Activated T-helper 17 cell treated with anti-CD3 and anti-CD28 coated beads, Interleukin-2, amount 50 U/mL, for 72 hours (primary cell): ENCODE measurements at regions not wholly inside any gene's neighbourhood (a gene's known extent, or its start where the extent isn't known, plus 50 kb on each side); places are given as distances from the start of the nearest gene placed in this dataset.
"Not testable (repeated sequence)": the region's sequence is repeated elsewhere in the genome, so short reads cannot be mapped to it uniquely, and the experiment has no call there.

Experiments
- ATAC-seq: fragments of 150-1000 bp; cut with Tn5 transposase; replicated peaks from 2 replicates; pipeline ENCODE4 v1.10.0; 2021; ENCODE audit warnings: mild to moderate bottlenecking, moderate library complexity
- H3K27ac Mint-ChIP-seq: one replicate; pipeline ENCODE4 v1.8.0; 2022; ENCODE audit warnings: mixed read lengths
- H3K27me3 Mint-ChIP-seq: one replicate; pipeline ENCODE4 v1.8.0; 2022; ENCODE audit warnings: mixed read lengths
- H3K36me3 Mint-ChIP-seq: one replicate; pipeline ENCODE4 v1.8.0; 2022; ENCODE audit warnings: low read depth, mild to moderate bottlenecking, mixed read lengths
- H3K4me1 Mint-ChIP-seq: one replicate; pipeline ENCODE4 v1.8.0; 2022; ENCODE audit warnings: mixed read lengths
- H3K4me3 Mint-ChIP-seq: one replicate; pipeline ENCODE4 v1.8.0; 2022; ENCODE audit warnings: mild to moderate bottlenecking, mixed read lengths
- H3K9me3 Mint-ChIP-seq: one replicate; pipeline ENCODE4 v1.8.0; 2022; ENCODE audit warnings: mixed read lengths

DNA sequence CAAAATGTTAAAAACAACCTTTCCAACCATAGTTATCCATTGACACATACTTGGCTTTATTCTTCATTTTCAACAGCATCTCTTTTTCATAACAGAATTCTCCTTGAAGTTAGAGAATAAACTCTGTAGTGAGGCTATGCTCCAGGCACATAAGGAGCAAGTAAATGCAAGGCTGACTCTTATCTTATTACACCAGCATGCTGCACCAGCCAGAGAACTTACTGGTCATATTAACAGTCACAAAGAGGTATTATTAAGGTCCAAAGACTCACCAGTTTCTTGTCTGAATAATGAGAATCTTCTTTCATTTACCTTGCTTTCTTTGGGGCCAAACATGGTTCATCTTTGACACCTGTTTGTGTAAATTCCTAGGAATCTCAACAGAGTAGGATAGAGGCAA lies 71.3 kb upstream of the IVNS1ABP start:
- Mint-ChIP-seq H3K27ac (peak overlapping the region; percentile 36), H3K36me3 (no peaks in the 10 kb centered on the region), H3K9me3 (peaks cover 4% of the 10 kb centered on the region), H3K4me1 (no peaks in the 10 kb centered on the region), H3K4me3 (no peak overlapping the region), H3K27me3 (no peaks in the 10 kb centered on the region)
- no peak for ATAC-seq

DNA sequence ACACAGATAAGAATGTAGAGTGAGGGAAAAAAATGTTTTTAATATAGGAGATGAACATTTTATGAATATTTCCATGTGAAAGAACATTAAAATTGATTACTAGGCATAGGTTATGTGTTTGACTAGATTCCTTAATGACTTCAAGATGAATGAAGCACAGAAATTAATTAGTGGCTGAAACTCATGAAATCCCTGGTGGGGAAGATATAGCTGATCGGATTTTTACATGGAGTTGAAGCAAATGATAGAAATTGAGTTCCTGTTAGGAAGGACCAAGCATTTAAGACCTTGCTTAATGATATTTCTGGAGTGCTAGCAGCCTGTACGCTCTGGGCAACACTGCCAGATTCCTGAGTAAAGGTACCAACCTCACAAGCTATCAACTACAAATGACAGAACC lies 68.9 kb upstream of the IVNS1ABP start:
- Mint-ChIP-seq H3K36me3 (no peaks in the 10 kb centered on the region), H3K4me1 (no peaks in the 10 kb centered on the region), H3K27ac (no peak overlapping the region), H3K9me3 (peaks cover 10% of the 10 kb centered on the region), H3K4me3 (no peak overlapping the region), H3K27me3 (no peaks in the 10 kb centered on the region)
- ATAC-seq, result no peak

DNA sequence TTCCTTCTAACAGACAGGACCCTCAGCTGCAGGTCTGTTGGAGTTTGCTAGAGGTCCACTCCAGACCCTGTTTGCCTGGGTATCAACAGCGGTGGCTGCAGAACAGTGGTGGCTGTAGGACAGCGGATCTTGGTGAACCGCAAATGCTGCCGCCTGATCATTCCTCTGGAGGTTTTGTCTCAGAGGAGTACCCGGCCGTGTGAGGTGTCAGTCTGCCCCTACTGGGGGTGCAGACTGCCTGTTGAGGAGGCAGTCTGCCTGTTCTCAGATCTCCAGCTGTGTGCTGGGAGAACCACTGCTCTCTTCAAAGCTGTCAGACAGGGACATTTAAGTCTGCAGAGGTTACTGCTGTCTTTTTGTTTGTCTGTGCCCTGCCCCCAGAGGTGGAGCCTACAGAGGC lies 66.8 kb upstream of the IVNS1ABP start:
- not testable (repeated sequence) for H3K9me3 Mint-ChIP-seq, H3K27me3 Mint-ChIP-seq, H3K4me3 Mint-ChIP-seq, H3K4me1 Mint-ChIP-seq, H3K36me3 Mint-ChIP-seq, H3K27ac Mint-ChIP-seq, ATAC-seq

DNA sequence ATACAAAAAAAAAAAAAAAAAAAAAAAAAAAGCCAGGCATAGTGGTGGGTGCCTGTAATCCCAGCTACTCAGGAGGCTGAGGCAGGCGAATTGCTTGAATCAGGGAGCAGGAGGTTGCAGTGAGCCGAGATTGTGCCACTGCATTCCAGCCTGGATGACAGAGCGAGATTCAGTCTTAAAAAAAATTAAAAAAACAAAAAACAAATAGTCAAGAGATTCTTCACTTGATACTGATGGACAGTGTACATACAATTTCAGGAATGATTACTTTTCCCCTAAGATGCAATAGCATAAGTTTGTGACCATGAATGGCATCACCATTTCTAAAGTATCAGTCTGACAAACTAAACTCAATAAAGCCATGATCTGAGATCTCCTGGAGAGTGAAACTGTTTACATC lies 60.8 kb upstream of the IVNS1ABP start:
- Mint-ChIP-seq H3K4me3 (no peak overlapping the region), H3K36me3 (no peaks in the 10 kb centered on the region), H3K9me3 (peaks cover 6% of the 10 kb centered on the region), H3K4me1 (peaks cover 16% of the 10 kb centered on the region), H3K27ac (no peak overlapping the region), H3K27me3 (no peaks in the 10 kb centered on the region)
- no peak for ATAC-seq

DNA sequence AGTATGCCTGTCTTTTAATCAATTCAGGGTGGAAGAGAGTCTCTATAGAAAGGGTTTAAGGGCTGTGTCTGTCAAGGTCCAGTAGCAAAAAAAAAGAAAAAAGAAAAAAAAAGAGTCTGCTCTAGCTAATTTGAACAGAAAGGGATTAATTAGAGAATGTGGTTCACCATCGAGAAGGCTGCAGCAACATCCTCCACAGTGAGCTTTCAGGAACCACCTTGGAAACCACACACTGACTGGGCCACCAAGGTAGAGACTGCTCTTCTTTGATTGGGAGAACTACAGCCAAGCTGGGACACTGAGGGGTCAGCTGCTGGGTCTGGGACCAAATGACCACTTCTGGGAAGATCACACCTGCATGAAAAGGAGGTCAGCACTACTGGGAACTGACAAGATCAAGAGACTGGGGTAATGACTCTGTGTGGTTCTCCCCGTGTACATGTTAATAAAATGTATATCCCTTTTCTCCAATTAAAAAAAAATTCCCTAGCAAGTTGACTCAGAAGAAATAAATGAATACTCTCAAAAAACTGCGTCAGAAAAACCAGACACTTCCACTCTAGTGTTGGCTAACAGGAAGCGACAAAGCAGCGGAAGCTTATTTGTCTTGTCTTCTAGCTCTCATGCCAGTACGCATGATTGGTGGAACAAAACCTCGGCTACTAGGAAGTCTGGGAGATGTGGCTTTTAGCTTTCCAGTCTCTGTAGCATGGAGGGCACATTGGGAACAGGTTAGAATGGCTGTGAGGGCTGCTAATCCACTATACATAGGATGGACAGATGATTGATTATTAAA lies 60.0 kb upstream of the IVNS1ABP start:
- no peaks in the 10 kb centered on the region for H3K36me3 Mint-ChIP-seq
- ATAC-seq, result no peak
- peaks cover 6% of the 10 kb centered on the region for H3K9me3 Mint-ChIP-seq
- H3K4me3 Mint-ChIP-seq, result no peak overlapping the region
- no peak overlapping the region for H3K27ac Mint-ChIP-seq
- H3K4me1 Mint-ChIP-seq, result peaks cover 17% of the 10 kb centered on the region
- H3K27me3 Mint-ChIP-seq, result no peaks in the 10 kb centered on the region

DNA sequence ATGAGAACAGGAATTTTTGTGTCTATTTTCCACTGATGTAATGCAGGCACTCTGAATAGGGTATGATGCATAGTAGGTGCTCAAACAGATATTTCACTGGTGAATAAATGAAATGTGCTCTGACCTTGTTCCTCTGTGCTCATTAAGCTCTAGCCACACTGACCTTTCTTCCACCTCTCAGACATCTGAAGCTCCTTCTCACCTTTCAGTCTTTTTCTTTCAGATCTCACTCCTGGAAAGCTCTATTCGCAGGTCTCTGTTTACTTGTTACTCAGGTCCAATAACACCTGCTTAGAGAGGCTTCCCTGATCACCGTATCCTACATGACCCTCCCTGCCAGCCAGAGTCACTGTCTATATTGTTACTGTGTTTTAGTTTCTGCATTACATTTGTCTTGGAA lies 59.2 kb upstream of the IVNS1ABP start:
- Mint-ChIP-seq H3K9me3 (peaks cover 1% of the 10 kb centered on the region), H3K4me1 (peaks cover 17% of the 10 kb centered on the region), H3K4me3 (no peak overlapping the region), H3K27me3 (no peaks in the 10 kb centered on the region), H3K27ac (no peak overlapping the region), H3K36me3 (no peaks in the 10 kb centered on the region)
- ATAC-seq, result no peak

DNA sequence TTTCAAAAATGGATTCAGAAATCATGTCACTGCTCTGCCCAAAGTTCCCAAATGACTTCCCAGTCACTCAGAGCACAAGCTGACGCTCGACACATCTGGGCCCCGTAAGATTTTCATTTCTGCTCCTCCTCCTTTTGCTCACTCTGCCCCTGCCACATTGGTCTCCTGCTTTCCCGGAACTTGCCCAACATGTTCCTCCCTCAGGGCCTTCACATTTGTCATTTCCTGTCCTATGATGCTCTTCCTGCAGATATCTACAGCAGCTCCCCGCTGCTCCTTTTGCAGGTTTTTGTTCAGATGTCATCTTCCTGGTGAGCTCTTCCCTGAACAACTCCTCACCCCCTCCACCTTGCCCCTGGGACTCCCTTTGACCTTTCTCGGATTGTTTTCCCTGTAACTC lies 58.5 kb upstream of the IVNS1ABP start:
- Mint-ChIP-seq H3K4me1 (peaks cover 17% of the 10 kb centered on the region), H3K9me3 (no peaks in the 10 kb centered on the region), H3K27ac (no peak overlapping the region), H3K4me3 (no peak overlapping the region), H3K27me3 (no peaks in the 10 kb centered on the region), H3K36me3 (no peaks in the 10 kb centered on the region)
- peak; percentile 30 for ATAC-seq

DNA sequence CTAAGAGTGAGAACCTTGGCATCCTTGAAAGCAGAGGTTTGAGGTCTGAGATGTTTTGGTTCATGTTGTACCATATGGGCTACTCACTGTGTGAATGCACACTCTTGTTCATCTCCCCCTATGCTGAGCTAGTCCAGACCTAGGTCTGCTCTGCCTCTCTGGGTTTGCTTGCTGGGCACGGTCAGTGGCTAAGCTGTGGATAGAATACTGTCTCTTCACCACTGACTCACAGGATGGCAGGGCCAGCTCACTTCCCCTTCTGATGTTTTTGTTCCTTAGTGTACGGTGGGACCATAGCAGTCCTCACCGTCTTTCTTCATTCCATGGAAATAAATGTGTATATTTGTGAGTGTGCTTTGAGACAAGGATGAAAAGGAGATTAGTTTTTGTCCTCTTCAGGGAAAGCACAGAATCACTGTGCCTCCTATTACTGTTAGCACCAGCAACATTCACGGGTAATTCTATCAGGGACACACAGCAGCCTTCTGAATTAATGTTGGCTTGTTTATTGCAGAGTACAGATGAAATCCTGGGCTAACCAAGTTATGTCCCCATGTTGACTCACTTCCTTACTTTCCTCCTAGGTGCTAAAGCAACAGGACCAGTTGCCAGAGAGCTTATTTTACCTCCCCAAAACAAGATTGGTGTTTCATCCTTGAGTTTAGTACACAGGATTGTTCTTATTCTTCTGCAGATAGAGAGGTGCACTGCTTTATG lies 56.9 kb upstream of the IVNS1ABP start:
- peak overlapping the region; percentile 77 for H3K27ac Mint-ChIP-seq
- no peaks in the 10 kb centered on the region for H3K27me3 Mint-ChIP-seq
- H3K9me3 Mint-ChIP-seq, result no peaks in the 10 kb centered on the region
- no peaks in the 10 kb centered on the region for H3K36me3 Mint-ChIP-seq
- peak overlapping the region; percentile 39 for H3K4me3 Mint-ChIP-seq
- ATAC-seq, result peak; percentile 84
- H3K4me1 Mint-ChIP-seq, result peaks cover 20% of the 10 kb centered on the region

DNA sequence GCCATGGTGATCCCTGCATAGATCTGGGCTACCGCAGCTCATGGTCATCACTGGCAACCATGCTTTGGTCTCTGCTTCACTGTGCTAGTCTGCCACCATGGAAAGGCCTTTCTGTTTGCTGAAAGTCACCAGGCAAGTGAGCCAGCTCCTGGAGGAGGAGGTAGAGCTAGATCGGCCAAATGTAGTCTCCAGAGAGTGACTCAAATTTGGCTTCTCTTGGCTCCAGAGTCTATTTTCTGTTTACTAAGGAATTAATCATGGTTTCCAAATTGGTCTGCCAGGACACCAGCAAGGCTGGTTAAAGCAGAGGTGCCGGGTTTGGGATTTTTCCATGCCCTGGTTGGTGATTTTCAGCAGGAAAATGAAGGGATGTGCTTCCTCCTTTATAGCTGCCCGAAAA lies 52.7 kb upstream of the IVNS1ABP start:
- Mint-ChIP-seq H3K27me3 (no peaks in the 10 kb centered on the region), H3K27ac (no peak overlapping the region), H3K36me3 (no peaks in the 10 kb centered on the region), H3K4me3 (no peak overlapping the region), H3K4me1 (peaks cover 27% of the 10 kb centered on the region), H3K9me3 (no peaks in the 10 kb centered on the region)
- ATAC-seq, result no peak

DNA sequence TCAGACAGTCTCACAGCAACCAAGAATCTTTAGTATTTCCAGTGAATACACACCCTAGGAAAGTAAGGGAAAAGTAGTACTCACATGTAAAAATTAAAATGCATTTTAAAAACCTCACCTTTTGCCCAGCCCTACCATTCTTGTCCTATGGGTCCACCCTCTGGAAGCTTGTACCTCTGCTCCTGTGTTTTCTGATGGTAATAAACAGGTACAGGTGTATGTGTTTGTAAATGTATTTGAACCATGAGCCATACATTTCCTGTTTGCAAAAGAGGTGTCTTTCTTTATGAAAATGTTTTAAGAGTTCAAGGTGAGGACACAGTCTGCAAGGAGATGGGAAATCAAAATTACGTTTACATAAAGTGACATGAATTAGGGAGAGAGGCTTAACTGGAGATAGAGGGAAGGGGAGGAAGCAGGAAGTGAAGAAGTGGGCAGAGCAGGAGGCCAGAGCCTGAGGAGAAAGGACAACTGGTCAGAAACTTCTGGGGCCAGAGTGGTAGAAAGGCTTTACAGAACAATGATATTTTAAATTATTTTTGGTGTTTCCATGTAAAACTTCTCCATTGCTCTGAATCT lies 52.0 kb upstream of the IVNS1ABP start:
- peaks cover 22% of the 10 kb centered on the region for H3K4me1 Mint-ChIP-seq

DNA sequence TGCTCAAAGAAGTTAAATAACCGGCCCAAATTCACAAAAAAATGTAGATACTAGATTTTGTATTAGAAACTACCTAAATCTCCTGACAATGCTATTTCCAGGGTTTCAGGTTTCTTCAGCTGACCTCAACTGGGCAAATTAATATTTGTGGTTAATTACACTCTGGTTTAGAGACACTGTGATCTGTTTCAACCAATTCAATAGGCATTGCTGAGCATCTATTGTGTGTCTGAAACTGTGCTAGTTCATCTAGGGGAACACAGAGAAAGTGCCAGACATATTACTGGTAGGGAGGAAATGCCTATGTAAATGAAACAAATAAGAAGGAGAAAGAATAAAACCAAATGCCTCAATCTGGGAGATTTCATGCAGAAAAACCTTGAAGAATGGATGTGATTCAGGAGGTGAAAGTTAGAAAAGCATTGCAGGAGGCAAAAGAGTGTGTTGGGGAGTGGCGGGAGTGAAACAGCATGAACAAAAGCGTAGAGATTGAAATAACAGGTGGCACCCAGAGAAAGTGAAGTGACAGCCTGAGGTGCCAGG lies 51.3 kb upstream of the IVNS1ABP start:
- Mint-ChIP-seq H3K9me3 (peaks cover 2% of the 10 kb centered on the region), H3K4me3 (no peak overlapping the region), H3K4me1 (peaks cover 19% of the 10 kb centered on the region), H3K27ac (no peak overlapping the region), H3K27me3 (no peaks in the 10 kb centered on the region), H3K36me3 (no peaks in the 10 kb centered on the region)
- ATAC-seq, result no peak

More for the DNA sequence above, 52.0 kb upstream of the IVNS1ABP start:
- Mint-ChIP-seq H3K27ac (peak overlapping the region; percentile 29), H3K9me3 (no peaks in the 10 kb centered on the region), H3K27me3 (no peaks in the 10 kb centered on the region), H3K36me3 (no peaks in the 10 kb centered on the region), H3K4me3 (no peak overlapping the region)
- no peak for ATAC-seq

DNA sequence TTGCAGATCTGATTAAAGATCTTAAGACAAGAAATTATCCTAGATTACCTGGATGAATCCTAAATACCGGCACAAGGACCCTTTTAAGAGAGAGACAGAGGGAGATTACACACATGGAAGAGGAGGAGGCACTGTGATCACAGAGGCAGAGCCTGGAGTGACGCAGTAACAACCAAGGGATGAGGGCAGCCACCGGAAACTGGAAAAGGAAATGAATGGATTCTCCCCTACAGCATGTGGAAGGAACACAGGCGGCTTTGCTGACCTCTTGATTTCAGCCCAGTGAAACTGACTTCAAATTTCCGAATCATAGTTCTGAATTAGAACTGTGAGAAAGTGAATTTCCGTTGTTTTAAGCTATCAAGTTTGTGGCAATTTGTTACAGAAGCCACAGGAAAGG lies 50.2 kb upstream of the IVNS1ABP start:
- Mint-ChIP-seq H3K36me3 (no peaks in the 10 kb centered on the region), H3K4me3 (no peak overlapping the region), H3K9me3 (peaks cover 9% of the 10 kb centered on the region), H3K27me3 (no peaks in the 10 kb centered on the region), H3K4me1 (peaks cover 16% of the 10 kb centered on the region), H3K27ac (no peak overlapping the region)
- no peak for ATAC-seq
